ENCODE measurements at regions not wholly inside any gene's neighbourhood (a gene's known extent, or its start where the extent isn't known, plus 50 kb on each side); places are given as distances from the start of the nearest gene placed in this dataset.
"Not testable (repeated sequence)": the region's sequence is repeated elsewhere in the genome, so short reads cannot be mapped to it uniquely, and the experiment has no call there.

DNA sequence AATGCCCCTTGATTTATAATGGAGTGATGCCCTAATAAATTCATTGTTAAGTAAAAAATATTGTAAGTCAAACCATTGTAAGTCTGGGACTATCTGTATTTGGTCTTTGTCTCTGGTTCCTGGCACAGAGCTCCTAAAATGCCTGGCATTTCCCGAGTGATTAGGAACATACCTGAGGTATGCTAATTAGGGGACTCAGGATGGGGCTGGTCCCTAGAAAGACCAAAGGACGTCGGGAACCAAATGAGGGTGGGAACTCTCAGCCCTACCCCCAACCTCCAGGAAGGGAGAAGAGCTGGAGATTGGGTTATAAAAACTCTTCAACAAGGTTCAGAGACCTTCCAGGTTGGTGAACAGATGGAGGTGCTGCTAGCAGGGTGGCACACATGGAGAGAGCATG is 82.6 kb upstream of the ARG1 start:
- Histone ChIP-seq H3K4me3 (ENCODE audit: low read depth, low read length, poor library complexity, severe bottlenecking) (no peak overlapping the region), H3K4me1 (ENCODE audit: insufficient read depth, low read length, poor library complexity, severe bottlenecking) (peaks cover 10% of the 10 kb centered on the region), H3K36me3 (ENCODE audit: insufficient read depth, low read length, poor library complexity, severe bottlenecking) (no peaks in the 10 kb centered on the region), H3K9me3 (ENCODE audit: low read depth, low read length, poor library complexity, severe bottlenecking) (no peaks in the 10 kb centered on the region), H3K27me3 (replicated peaks; ENCODE audit: insufficient read depth, low read depth, low read length, poor library complexity) (no peaks in the 10 kb centered on the region), H3K27ac (ENCODE audit: low read depth, low read length, poor library complexity, severe bottlenecking) (no peak overlapping the region)
- no TSS peak for BruUV-seq (replicated peaks)
- intact Hi-C loops (cut with micrococcal nuclease; ENCODE audit: unreplicated experiment) = no loop called here
- ChIA-PET CTCF (no interaction called here), POLR2A (ENCODE audit: low non-redundant PET) (interaction anchor here (0.6 kb wide), 1 partner anchor 10 kb away, joined by 3 read pairs; no protein-coding TSS in a partner anchor)
- no peak for DNase-seq (ENCODE audit: low spot score)
- TF ChIP-seq, protein P1, sequence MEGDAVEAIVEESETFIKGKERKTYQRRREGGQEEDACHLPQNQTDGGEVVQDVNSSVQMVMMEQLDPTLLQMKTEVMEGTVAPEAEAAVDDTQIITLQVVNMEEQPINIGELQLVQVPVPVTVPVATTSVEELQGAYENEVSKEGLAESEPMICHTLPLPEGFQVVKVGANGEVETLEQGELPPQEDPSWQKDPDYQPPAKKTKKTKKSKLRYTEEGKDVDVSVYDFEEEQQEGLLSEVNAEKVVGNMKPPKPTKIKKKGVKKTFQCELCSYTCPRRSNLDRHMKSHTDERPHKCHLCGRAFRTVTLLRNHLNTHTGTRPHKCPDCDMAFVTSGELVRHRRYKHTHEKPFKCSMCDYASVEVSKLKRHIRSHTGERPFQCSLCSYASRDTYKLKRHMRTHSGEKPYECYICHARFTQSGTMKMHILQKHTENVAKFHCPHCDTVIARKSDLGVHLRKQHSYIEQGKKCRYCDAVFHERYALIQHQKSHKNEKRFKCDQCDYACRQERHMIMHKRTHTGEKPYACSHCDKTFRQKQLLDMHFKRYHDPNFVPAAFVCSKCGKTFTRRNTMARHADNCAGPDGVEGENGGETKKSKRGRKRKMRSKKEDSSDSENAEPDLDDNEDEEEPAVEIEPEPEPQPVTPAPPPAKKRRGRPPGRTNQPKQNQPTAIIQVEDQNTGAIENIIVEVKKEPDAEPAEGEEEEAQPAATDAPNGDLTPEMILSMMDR (conservative IDR thresholded peaks at IDR 0.05; ENCODE audit: low read depth, low read length) = no peak
- no peak for TF ChIP-seq EZH2 (IDR thresholded peaks at IDR 0.05; ENCODE audit: borderline replicate concordance, low read depth, low read length, poor library complexity, severe bottlenecking)

DNA sequence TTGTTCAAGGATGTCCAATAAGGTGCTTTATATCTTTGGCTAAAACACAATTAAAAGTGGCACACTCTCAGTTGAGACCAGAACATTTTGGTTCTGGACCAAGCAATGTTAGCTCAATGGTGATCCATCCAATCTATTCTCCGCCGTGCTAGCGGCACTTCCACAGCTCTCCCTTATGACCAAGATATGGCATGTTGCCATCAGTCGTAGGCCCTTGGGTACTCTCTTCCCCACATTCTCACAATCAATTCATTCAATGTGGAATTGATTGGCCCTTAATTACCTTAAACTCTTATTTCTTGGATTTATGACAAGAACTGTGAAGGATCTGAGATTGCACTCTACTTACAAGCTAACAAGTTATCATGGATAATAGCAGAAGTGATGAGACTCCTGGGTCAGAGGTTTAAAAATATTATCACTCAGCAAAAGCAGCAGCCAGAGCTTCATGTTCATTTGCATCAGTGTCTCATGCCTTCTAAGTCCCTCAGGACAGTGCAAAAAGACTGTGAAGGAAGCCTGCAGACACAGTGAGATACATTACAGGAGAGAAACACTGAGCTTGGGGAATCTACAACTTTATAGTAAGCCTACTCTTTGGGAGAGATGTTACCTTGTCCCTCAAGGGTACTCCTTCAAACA is 80.0 kb upstream of the ARG1 start:
- BruUV-seq (replicated peaks) = no TSS peak
- Histone ChIP-seq H3K9me3 (ENCODE audit: low read depth, low read length, poor library complexity, severe bottlenecking) (no peaks in the 10 kb centered on the region), H3K27ac (ENCODE audit: low read depth, low read length, poor library complexity, severe bottlenecking) (no peak overlapping the region), H3K4me3 (ENCODE audit: low read depth, low read length, poor library complexity, severe bottlenecking) (no peak overlapping the region), H3K4me1 (ENCODE audit: insufficient read depth, low read length, poor library complexity, severe bottlenecking) (peaks cover 4% of the 10 kb centered on the region), H3K36me3 (ENCODE audit: insufficient read depth, low read length, poor library complexity, severe bottlenecking) (no peaks in the 10 kb centered on the region), H3K27me3 (replicated peaks; ENCODE audit: insufficient read depth, low read depth, low read length, poor library complexity) (no peaks in the 10 kb centered on the region)
- POLR2A ChIA-PET (ENCODE audit: low non-redundant PET) = interaction anchor here (0.6 kb wide), 1 partner anchor 310 kb away, joined by 4 read pairs; no protein-coding TSS in a partner anchor
- no peak for DNase-seq (ENCODE audit: low spot score)
- intact Hi-C loops (cut with micrococcal nuclease; ENCODE audit: unreplicated experiment) = no loop called here
- TF ChIP-seq, protein P1 (conservative IDR thresholded peaks at IDR 0.05; ENCODE audit: low read depth, low read length) = no peak
- no peak for TF ChIP-seq EZH2 (IDR thresholded peaks at IDR 0.05; ENCODE audit: borderline replicate concordance, low read depth, low read length, poor library complexity, severe bottlenecking)
- CTCF ChIA-PET = interaction anchor here (0.9 kb wide), 1 partner anchor 26 kb away, joined by 3 read pairs; no protein-coding TSS in a partner anchor

DNA sequence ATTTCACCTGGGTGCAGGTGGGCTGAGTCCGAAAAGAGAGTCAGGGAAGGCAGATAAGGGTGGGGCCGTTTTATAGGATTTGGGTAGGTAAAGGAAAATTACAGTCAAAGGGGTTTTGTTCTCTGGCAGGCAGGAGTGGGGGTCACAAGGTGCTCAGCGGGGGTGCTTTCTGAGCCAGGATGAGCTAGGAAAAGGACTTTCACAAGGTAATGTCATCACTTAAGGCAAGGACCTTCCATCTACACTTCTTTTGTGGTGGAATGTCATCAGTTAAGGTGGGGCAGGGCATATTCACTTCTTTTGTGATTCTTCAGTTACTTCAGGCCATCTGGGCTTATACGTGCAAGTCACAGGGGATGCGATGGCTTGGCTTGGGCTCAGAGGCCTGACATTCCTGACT is 68.6 kb upstream of the ARG1 start:
- H3K36me3 ChIP-seq (ENCODE audit: insufficient read depth, low read length, poor library complexity, severe bottlenecking); H3K27ac ChIP-seq (ENCODE audit: low read depth, low read length, poor library complexity, severe bottlenecking); DNase-seq (ENCODE audit: low spot score); H3K4me3 ChIP-seq (ENCODE audit: low read depth, low read length, poor library complexity, severe bottlenecking); POLR2A ChIA-PET (ENCODE audit: low non-redundant PET); CTCF ChIA-PET; intact Hi-C loops (cut with micrococcal nuclease; ENCODE audit: unreplicated experiment); H3K9me3 ChIP-seq (ENCODE audit: low read depth, low read length, poor library complexity, severe bottlenecking); H3K4me1 ChIP-seq (ENCODE audit: insufficient read depth, low read length, poor library complexity, severe bottlenecking); BruUV-seq (replicated peaks); H3K27me3 ChIP-seq (replicated peaks; ENCODE audit: insufficient read depth, low read depth, low read length, poor library complexity): not testable (repeated sequence)

DNA sequence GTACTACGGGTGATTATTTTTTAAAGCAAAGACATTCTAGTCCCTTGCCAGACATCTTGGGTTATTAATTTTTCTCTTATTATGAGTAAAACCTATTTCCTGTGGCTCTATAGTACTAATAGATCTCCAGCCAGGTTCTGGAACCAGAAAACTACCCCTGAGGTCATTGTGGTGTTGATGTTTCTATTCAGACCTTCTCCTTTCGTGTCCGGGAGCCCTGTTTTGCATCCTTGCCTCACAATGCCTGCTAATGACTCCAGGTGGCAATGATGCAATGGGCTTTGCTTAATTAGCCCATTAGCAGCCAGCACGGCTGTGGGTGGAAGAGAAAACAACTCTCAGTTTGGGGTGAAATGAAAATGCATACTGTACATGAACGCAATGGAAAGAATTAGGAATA is 62.9 kb upstream of the ARG1 start:
- H3K4me1 ChIP-seq (ENCODE audit: insufficient read depth, low read length, poor library complexity, severe bottlenecking) = peaks cover 8% of the 10 kb centered on the region
- intact Hi-C loops (cut with micrococcal nuclease; ENCODE audit: unreplicated experiment) = no loop called here
- ChIA-PET POLR2A (ENCODE audit: low non-redundant PET) (no interaction called here), CTCF (no interaction called here)
- no peak for DNase-seq (ENCODE audit: low spot score)
- TF ChIP-seq EZH2 (IDR thresholded peaks at IDR 0.05; ENCODE audit: borderline replicate concordance, low read depth, low read length, poor library complexity, severe bottlenecking) = no peak
- TF ChIP-seq, protein P1 (conservative IDR thresholded peaks at IDR 0.05; ENCODE audit: low read depth, low read length) = no peak
- H3K4me3 ChIP-seq (ENCODE audit: low read depth, low read length, poor library complexity, severe bottlenecking) = no peak overlapping the region
- no peaks in the 10 kb centered on the region for H3K27me3 ChIP-seq (replicated peaks; ENCODE audit: insufficient read depth, low read depth, low read length, poor library complexity)
- no peaks in the 10 kb centered on the region for H3K9me3 ChIP-seq (ENCODE audit: low read depth, low read length, poor library complexity, severe bottlenecking)
- H3K36me3 ChIP-seq (ENCODE audit: insufficient read depth, low read length, poor library complexity, severe bottlenecking) = no peaks in the 10 kb centered on the region
- no peak overlapping the region for H3K27ac ChIP-seq (ENCODE audit: low read depth, low read length, poor library complexity, severe bottlenecking)
- BruUV-seq (replicated peaks) = no TSS peak

Data from A673 (cell line).